Gastroesophageal sphincter (tissue), 4 donors: ENCODE measurements at regions not wholly inside any gene's neighbourhood (a gene's known extent, or its start where the extent isn't known, plus 50 kb on each side); places are given as distances from the start of the nearest gene placed in this dataset.

Experiments used
- ATAC-seq: fragments of 150-250 bp; one replicate; pipeline ENCODE4 v1.9.1; 2016; ENCODE audit warnings: mild to moderate bottlenecking, moderate library complexity
- H3K27ac ChIP-seq, 4 donors: fragments of 200-600 bp; sonication (generic) in 3 of 4; 1 replicate in 3 of 4; 2 replicates in 1 of 4; pipeline ENCODE4 v1.5.1; 2016 to 2019
- H3K27me3 ChIP-seq: fragments of 200-600 bp; sonication (generic); one replicate; pipeline ENCODE4 v1.5.1; 2019
- H3K36me3 ChIP-seq, 2 donors: fragments of 200-600 bp; sonication (generic); one replicate each; pipeline ENCODE4 v1.5.1; 2019; ENCODE audit warnings: control low read depth in 1 of 2
- H3K4me1 ChIP-seq, 3 donors: fragments of 200-600 bp; sonication (generic); 1 replicate in 2 of 3; 2 replicates in 1 of 3; pipeline ENCODE4 v1.5.1; 2016 to 2019; ENCODE audit warnings: control low read depth in 2 of 3
- H3K4me3 ChIP-seq, 2 donors: fragments of 200-600 bp; sonication (generic); one replicate each; pipeline ENCODE4 v1.5.1; 2019; ENCODE audit warnings: mild to moderate bottlenecking in 1 of 2, moderate library complexity in 1 of 2
- H3K9me3 ChIP-seq, 3 donors: fragments of 200-600 bp; sonication (generic); one replicate each; pipeline ENCODE4 v1.5.1; 2017 to 2019; ENCODE audit warnings: control low read depth in 2 of 3
- CTCF ChIP-seq, 4 experiments: fragments of 200-600 bp in 2 of 4; fragments of 450-650 bp in 2 of 4; sonication (generic) in 1 of 4; IDR thresholded peaks; one replicate each; pipeline ENCODE4 v1.5.1; 2017 to 2019; ENCODE audit warnings: antibody characterized with exemption in 4 of 4, mild to moderate bottlenecking in 2 of 4, moderate library complexity in 2 of 4
- EP300 ChIP-seq: sonication (generic); formaldehyde crosslinking; IDR thresholded peaks from one replicate; pipeline ENCODE4 v1.6.1; 2017; ENCODE audit warnings: antibody characterized with exemption, mild to moderate bottlenecking
- POLR2A ChIP-seq, 2 donors: fragments of 450-650 bp; IDR thresholded peaks; one replicate each; pipeline ENCODE4 v1.6.1; 2017; ENCODE audit warnings: antibody characterized with exemption in 2 of 2, mild to moderate bottlenecking in 2 of 2, moderate library complexity in 1 of 2
- POLR2AphosphoS5 ChIP-seq: sonication (generic); formaldehyde crosslinking; IDR thresholded peaks from one replicate; pipeline ENCODE4 v1.6.1; 2017; ENCODE audit warnings: antibody characterized with exemption
- WGBS, 2 donors: methylation state at CpG; one replicate each; pipeline ENCODE4 v1.1.5; 2018; ENCODE audit warnings: low coverage in 1 of 2; 5-methylcytosine and 5-hydroxymethylcytosine counted together

GRCh38 chr9:107861075-107861474 is 371.5 kb upstream of the KLF4 start:
- H3K27ac ChIP-seq, result no peak overlapping the region
- no peak for ATAC-seq
- 70 to 80% methylated on average over 3 of the region's 3 CpGs for WGBS, 2 donors
- no peak overlapping the region for H3K4me3 ChIP-seq
- no peaks in the 10 kb centered on the region for H3K36me3 ChIP-seq
- H3K27me3 ChIP-seq, result no peaks in the 10 kb centered on the region
- TF ChIP-seq CTCF (IDR thresholded peaks at IDR 0.05) (no peak), POLR2A (IDR thresholded peaks at IDR 0.05) (no peak), POLR2AphosphoS5 (no peak), EP300 (no peak)
- peaks cover 0 to 16% (median 0%) of the 10 kb centered on the region in 3 donors for H3K4me1 ChIP-seq
- H3K9me3 ChIP-seq, result peaks cover 0 to 6% (median 0%) of the 10 kb centered on the region in 3 donors

GRCh38 chr9:107858260-107858659 is 368.7 kb upstream of the KLF4 start:
- no peak for ATAC-seq
- H3K4me1 ChIP-seq, result peaks cover 0 to 9% (median 0%) of the 10 kb centered on the region in 3 donors
- 94 to 96% methylated on average over 5 to 8 of the region's 8 CpGs for WGBS, 2 donors
- H3K36me3 ChIP-seq, result no peaks in the 10 kb centered on the region
- H3K4me3 ChIP-seq, result no peak overlapping the region
- peaks cover 0 to 17% (median 2%) of the 10 kb centered on the region in 3 donors for H3K9me3 ChIP-seq
- H3K27me3 ChIP-seq, result no peaks in the 10 kb centered on the region
- no peak overlapping the region for H3K27ac ChIP-seq
- TF ChIP-seq POLR2AphosphoS5 (no peak), POLR2A (IDR thresholded peaks at IDR 0.05) (no peak), CTCF (IDR thresholded peaks at IDR 0.05) (no peak), EP300 (no peak)

- H3K27ac ChIP-seq, result no peak overlapping the region
- 20 to 80% methylated on average over 1 to 2 of the region's 2 CpGs for WGBS, 2 donors
- no peak for ATAC-seq
- TF ChIP-seq EP300 (no peak), POLR2AphosphoS5 (no peak), CTCF (IDR thresholded peaks at IDR 0.05) (no peak), POLR2A (IDR thresholded peaks at IDR 0.05) (no peak)
- H3K4me1 ChIP-seq, result no peaks in the 10 kb centered on the region
- no peaks in the 10 kb centered on the region for H3K36me3 ChIP-seq
- H3K27me3 ChIP-seq, result no peaks in the 10 kb centered on the region
- H3K4me3 ChIP-seq, result no peak overlapping the region
- H3K9me3 ChIP-seq, result peaks cover 0 to 17% (median 2%) of the 10 kb centered on the region in 3 donors
Measured at GRCh38 chr9:107856633-107857032, 367.1 kb upstream of the KLF4 start.

- H3K27ac ChIP-seq, result no peak overlapping the region
- H3K27me3 ChIP-seq, result no peaks in the 10 kb centered on the region
- no peaks in the 10 kb centered on the region for H3K4me1 ChIP-seq
- H3K36me3 ChIP-seq, result no peaks in the 10 kb centered on the region
- 91 to 100% methylated on average over 1 of the region's 1 CpG for WGBS, 2 donors
- H3K4me3 ChIP-seq, result no peak overlapping the region
- H3K9me3 ChIP-seq, result peaks cover 0 to 17% (median 2%) of the 10 kb centered on the region in 3 donors
- no peak for ATAC-seq
- no peak for TF ChIP-seq POLR2AphosphoS5
- no peak for TF ChIP-seq CTCF (IDR thresholded peaks at IDR 0.05)
- TF ChIP-seq EP300, result no peak
- no peak for TF ChIP-seq POLR2A (IDR thresholded peaks at IDR 0.05)
Measured at GRCh38 chr9:107855164-107855563, 365.6 kb upstream of the KLF4 start.

- TF ChIP-seq CTCF (IDR thresholded peaks at IDR 0.05) (no peak), POLR2A (IDR thresholded peaks at IDR 0.05) (no peak), EP300 (no peak), POLR2AphosphoS5 (no peak)
- no peaks in the 10 kb centered on the region for H3K27me3 ChIP-seq
- H3K4me3 ChIP-seq, result no peak overlapping the region
- H3K9me3 ChIP-seq, result peaks cover 0 to 17% (median 2%) of the 10 kb centered on the region in 3 donors
- peaks cover 0 to under 1% (median 0%) of the 10 kb centered on the region in 3 donors for H3K4me1 ChIP-seq
- ATAC-seq, result no peak
- 78 to 86% methylated on average over 5 to 6 of the region's 6 CpGs for WGBS, 2 donors
- no peak overlapping the region for H3K27ac ChIP-seq
- H3K36me3 ChIP-seq, result no peaks in the 10 kb centered on the region
Measured at GRCh38 chr9:107853461-107853860, 363.9 kb upstream of the KLF4 start.
